IMR-90 (cell line): ENCODE measurements at regions not wholly inside any gene's neighbourhood (a gene's known extent, or its start where the extent isn't known, plus 50 kb on each side); places are given as distances from the start of the nearest gene placed in this dataset.

Experiments used
- ATAC-seq: fragments of 200-7000 bp; cut with Tn5 transposase; 2 replicates; pipeline ENCODE4 v1.9.1; 2020; ENCODE audit warnings: low read depth, mild to moderate bottlenecking, moderate library complexity
- BruUV-seq: library from RNA; stranded (reverse); fragments of 400-500 nt; replicated peaks from 2 replicates; lab custom pipeline; 2021; lab: Mats Ljungman, UMichigan
- CTCF ChIA-PET: fragments of 300-600 bp; formaldehyde crosslinking; extraction: SDS; loops from one replicate; lab custom pipeline; 2021; ENCODE audit warnings: antibody characterized with exemption; lab: Yijun Ruan, JAX
- POLR2A ChIA-PET: fragments of 300-600 bp; sonication (Branson Sonifier 250); formaldehyde crosslinking; loops from one replicate; lab custom pipeline; 2022; ENCODE audit warnings: antibody characterized with exemption; ENCODE audit not compliant: unreplicated experiment; lab: Charles Lee
- DNase-seq: peaks from one replicate; pipeline ENCODE4 v3.0.0; 2013
- H2AFZ ChIP-seq: replicated peaks from 2 replicates; pipeline ENCODE3; 2013; ENCODE audit warnings: low read length, mild to moderate bottlenecking; ENCODE audit not compliant: poor library complexity
- H2AK5ac ChIP-seq: 2 replicates; pipeline ENCODE4 v1.6.1; 2013; ENCODE audit warnings: low read depth, low read length, inconsistent platforms
- H2AK9ac ChIP-seq: replicated peaks from 2 replicates; pipeline ENCODE3; 2013; ENCODE audit warnings: mild to moderate bottlenecking, low read depth, low read length, moderate library complexity; ENCODE audit not compliant: poor library complexity
- H2BK120ac ChIP-seq: 2 replicates; pipeline ENCODE4 v1.6.1; 2013; ENCODE audit warnings: low read depth, low read length, inconsistent platforms
- H2BK15ac ChIP-seq: 3 replicates; pipeline ENCODE4 v1.6.1; 2013; ENCODE audit warnings: low read depth, low read length, inconsistent platforms
- H2BK20ac ChIP-seq: 2 replicates; pipeline ENCODE4 v1.6.1; 2013; ENCODE audit warnings: low read depth, mild to moderate bottlenecking, inconsistent platforms, low read length, moderate library complexity
- H2BK5ac ChIP-seq: 2 replicates; pipeline ENCODE4 v1.6.1; 2013; ENCODE audit warnings: mild to moderate bottlenecking, low read depth, low read length, inconsistent platforms; ENCODE audit not compliant: poor library complexity, severe bottlenecking
- H3K14ac ChIP-seq: replicated peaks from 2 replicates; pipeline ENCODE4 v1.6.1; 2013; ENCODE audit warnings: low read depth, low read length, inconsistent platforms
- H3K18ac ChIP-seq: 2 replicates; pipeline ENCODE4 v1.6.1; 2013; ENCODE audit warnings: low read depth, low read length, control low read depth
- H3K23ac ChIP-seq: 2 replicates; pipeline ENCODE4 v1.6.1; 2013; ENCODE audit warnings: low read depth, low read length, inconsistent platforms
- H3K27ac ChIP-seq: 2 replicates; pipeline ENCODE4 v1.5.1; 2013; ENCODE audit warnings: mild to moderate bottlenecking, control low read depth, low read length; ENCODE audit not compliant: insufficient read depth
- H3K27me3 ChIP-seq: 2 replicates; pipeline ENCODE4 v1.6.1; 2013; ENCODE audit warnings: low read length; ENCODE audit not compliant: control insufficient read depth, insufficient read depth
- H3K36me3 ChIP-seq: 2 replicates; pipeline ENCODE4 v1.6.1; 2013; ENCODE audit warnings: low read length, mixed read lengths; ENCODE audit not compliant: control insufficient read depth, insufficient read depth
- H3K4ac ChIP-seq: 2 replicates; pipeline ENCODE4 v1.6.1; 2013; ENCODE audit warnings: low read depth, low read length, inconsistent platforms
- H3K4me1 ChIP-seq: 2 replicates; pipeline ENCODE4 v1.6.1; 2013; ENCODE audit warnings: low read length, mixed read lengths; ENCODE audit not compliant: control insufficient read depth, insufficient read depth
- H3K4me2 ChIP-seq: 2 replicates; pipeline ENCODE4 v1.6.1; 2013; ENCODE audit warnings: low read depth, mild to moderate bottlenecking, control low read depth, low read length, moderate library complexity
- H3K4me3 ChIP-seq: 2 replicates; pipeline ENCODE4 v1.5.1; 2013; ENCODE audit warnings: low read depth, mild to moderate bottlenecking, control low read depth, low read length, moderate library complexity; ENCODE audit not compliant: insufficient read depth
- H3K56ac ChIP-seq: 2 replicates; pipeline ENCODE4 v1.6.1; 2013; ENCODE audit warnings: low read length, inconsistent platforms; ENCODE audit not compliant: insufficient read depth; ENCODE audit errors: extremely low read depth
- H3K79me1 ChIP-seq, 2 experiments: 2 replicates each; pipeline ENCODE4 v1.6.1; 2013; ENCODE audit warnings: low read length in 2 of 2, inconsistent platforms in 1 of 2, low read depth in 1 of 2
- H3K9ac ChIP-seq: 2 replicates; pipeline ENCODE4 v1.6.1; 2013; ENCODE audit warnings: low read depth, low read length, control low read depth
- H3K9me1 ChIP-seq: 2 replicates; pipeline ENCODE4 v1.6.1; 2013; ENCODE audit warnings: low read length, inconsistent platforms; ENCODE audit not compliant: insufficient read depth
- H3K9me3 ChIP-seq: 2 replicates; pipeline ENCODE4 v1.6.1; 2013; ENCODE audit warnings: low read length; ENCODE audit not compliant: control insufficient read depth, insufficient read depth
- H4K20me1 ChIP-seq: 2 replicates; pipeline ENCODE4 v1.6.1; 2013; ENCODE audit warnings: low read length, inconsistent platforms; ENCODE audit not compliant: insufficient read depth
- H4K5ac ChIP-seq: 2 replicates; pipeline ENCODE4 v1.6.1; 2013; ENCODE audit warnings: mild to moderate bottlenecking, low read depth, low read length, control low read depth
- H4K8ac ChIP-seq, 2 experiments: 2 replicates each; pipeline ENCODE4 v1.6.1; 2013; ENCODE audit warnings: low read depth in 2 of 2, low read length in 2 of 2, control low read depth in 1 of 2, inconsistent platforms in 1 of 2
- H4K91ac ChIP-seq: 2 replicates; pipeline ENCODE4 v1.6.1; 2013; ENCODE audit warnings: low read depth, low read length, inconsistent platforms; ENCODE audit not compliant: insufficient read depth
- BHLHE40 ChIP-seq: fragments of 150-350 bp; IDR thresholded peaks from 2 replicates; pipeline ENCODE4 v1.6.1; 2016; ENCODE audit warnings: mild to moderate bottlenecking, low read depth, low read length
- CEBPB ChIP-seq: IDR thresholded peaks from 2 replicates; pipeline ENCODE4 v1.6.1; 2012; ENCODE audit warnings: low read depth, low read length, improper control_type of control experiment
- CTCF ChIP-seq: conservative IDR thresholded peaks from 2 replicates; pipeline ENCODE4 v1.5.1; 2012; ENCODE audit warnings: mild to moderate bottlenecking, low read depth, low read length, improper control_type of control experiment
- MAFK ChIP-seq: IDR thresholded peaks from 2 replicates; pipeline ENCODE4 v1.6.1; 2012; ENCODE audit warnings: low read depth, low read length, improper control_type of control experiment
- MAZ ChIP-seq: IDR thresholded peaks from 2 replicates; pipeline ENCODE4 v1.6.1; 2012; ENCODE audit warnings: low read depth, mild to moderate bottlenecking, low read length, improper control_type of control experiment, moderate library complexity, borderline replicate concordance
- NFE2L2 ChIP-seq: fragments of 150-350 bp; IDR thresholded peaks from 2 replicates; pipeline ENCODE4 v1.6.1; 2016; ENCODE audit warnings: low read depth, mild to moderate bottlenecking, low read length
- POLR2A ChIP-seq: IDR thresholded peaks from 2 replicates; pipeline ENCODE4 v1.6.1; 2012; ENCODE audit warnings: mild to moderate bottlenecking, low read depth, low read length
- RAD21 ChIP-seq: IDR thresholded peaks from 2 replicates; pipeline ENCODE4 v1.6.1; 2012; ENCODE audit warnings: low read length, improper control_type of control experiment
- SMC3 ChIP-seq: fragments of 150-350 bp; IDR thresholded peaks from 2 replicates; pipeline ENCODE4 v1.6.1; 2016; ENCODE audit warnings: low read depth, mild to moderate bottlenecking, antibody characterized with exemption, low read length, moderate library complexity
- WGBS, 2 experiments: methylation state at CpG; one replicate each; pipeline versions ENCODE4 v1.1.5 to v1.1.7; 2013; ENCODE audit warnings: missing lambda C conversion rate in 2 of 2; ENCODE audit not compliant: insufficient read length in 1 of 2; ENCODE audit errors: extremely low coverage in 2 of 2; 5-methylcytosine and 5-hydroxymethylcytosine counted together
- dilution Hi-C: fragments of 300-500 bp; cut with HindIII; formaldehyde crosslinking; loops from one replicate; pipeline ENCODE4 v1.14.3; 2018; ENCODE audit warnings: low sequenced_read_pairs; ENCODE audit not compliant: unreplicated experiment
- in situ Hi-C: fragments of 300-500 bp; cut with MboI; formaldehyde crosslinking; loops from 3 replicates; pipeline ENCODE4 v1.14.3; 2019; ENCODE audit warnings: low sequenced_read_pairs, inconsistent platforms, mixed read lengths
- intact Hi-C: fragments of 100-400 bp; cut with micrococcal nuclease; formaldehyde crosslinking; loops from 2 replicates; pipeline ENCODE4 v1.10.0; 2022

GRCh38 chr15:91522605-91523332, 330.7 kb upstream of the SLCO3A1 start:
- Histone ChIP-seq H3K79me1 (no peaks in the 10 kb centered on the region), H3K23ac (peak overlapping the region; percentile 28; the same call in 1 of the 2 replicates), H4K8ac (peak overlapping the region in 1 of 2 experiments; percentile 11; a peak in 1 of 4 replicates), H3K9me3 (no peaks in the 10 kb centered on the region), H3K9ac (no peak overlapping the region), H3K18ac (peak overlapping the region; percentile 58; the same call in 1 of the 2 replicates), H2BK20ac (peak overlapping the region; percentile 79), H4K91ac (peak overlapping the region; percentile 49; the same call in 1 of the 2 replicates), H3K4me3 (no peak overlapping the region), H3K4me2 (peak overlapping the region; percentile 16; the same call in 1 of the 2 replicates), H3K4ac (peak overlapping the region; percentile 76), H2BK15ac (peak overlapping the region; percentile 63; the same call in 1 of the 3 replicates), H2AK5ac (peak overlapping the region; percentile 67; the same call in 1 of the 2 replicates), H4K5ac (no peak overlapping the region), H3K36me3 (no peaks in the 10 kb centered on the region), H2AFZ (peak overlapping the region; percentile 29), H3K56ac (no peak overlapping the region), H3K27me3 (no peaks in the 10 kb centered on the region), H3K27ac (no peak overlapping the region), H3K4me1 (peaks cover 9% of the 10 kb centered on the region), H2BK120ac (peak overlapping the region; percentile 87), H3K9me1 (peaks cover 4% of the 10 kb centered on the region), H4K20me1 (no peaks in the 10 kb centered on the region), H2BK5ac (peak overlapping the region; percentile 45), H2AK9ac (no peak overlapping the region), H3K14ac (peak overlapping the region; percentile 77)
- dilution Hi-C loops (no loop called here), intact Hi-C loops (loop anchor here (1.0 to 5.0 kb wide), 2 partner anchors 219 to 465 kb away; no protein-coding TSS in a partner anchor), in situ Hi-C loops (no loop called here)
- CTCF ChIA-PET, result no interaction called here
- ATAC-seq (peak; percentile 81), DNase-seq (peak; percentile 80)
- BruUV-seq, result no TSS peak
- POLR2A ChIA-PET, result no interaction called here
- WGBS, 2 experiments, result no CpG with 5 or more reads among the region's 2 CpGs
- TF ChIP-seq POLR2A (peak; percentile 62; the same call in 1 of the 2 replicates), CEBPB (no peak), SMC3 (peak; percentile 99), MAZ (no peak), RAD21 (peak; percentile 97), BHLHE40 (no peak), CTCF (peak; percentile 94), MAFK (no peak), NFE2L2 (no peak)
